Rectal smooth muscle tissue (tissue), 1 donor: ENCODE measurements at regions not wholly inside any gene's neighbourhood (a gene's known extent, or its start where the extent isn't known, plus 50 kb on each side); places are given as distances from the start of the nearest gene placed in this dataset.

Source experiments
- H3K27ac ChIP-seq: one replicate; pipeline ENCODE4 v1.7.0; 2013; ENCODE audit warnings: low read depth, low read length, inconsistent platforms
- H3K27me3 ChIP-seq: one replicate; pipeline ENCODE4 v1.7.0; 2013; ENCODE audit warnings: low read length; ENCODE audit not compliant: control insufficient read depth, insufficient read depth
- H3K36me3 ChIP-seq: one replicate; pipeline ENCODE4 v1.7.0; 2013; ENCODE audit warnings: low read length; ENCODE audit not compliant: control insufficient read depth, insufficient read depth
- H3K4me1 ChIP-seq: one replicate; pipeline ENCODE4 v1.7.0; 2013; ENCODE audit warnings: low read length; ENCODE audit not compliant: control insufficient read depth, insufficient read depth
- H3K4me3 ChIP-seq: one replicate; pipeline ENCODE4 v1.7.0; 2013; ENCODE audit warnings: low read length
- H3K9ac ChIP-seq: one replicate; pipeline ENCODE4 v1.7.0; 2013; ENCODE audit warnings: low read length

- H3K27ac ChIP-seq, result no peak overlapping the region
- H3K27me3 ChIP-seq, result no peaks in the 10 kb centered on the region
- H3K4me3 ChIP-seq, result no peak overlapping the region
- no peak overlapping the region for H3K9ac ChIP-seq
- no peaks in the 10 kb centered on the region for H3K4me1 ChIP-seq
- H3K36me3 ChIP-seq, result no peaks in the 10 kb centered on the region
These were observed 174.0 kb upstream of the DAB2 start for GRCh38 chr5:39598661-39599248.

GRCh38 chr5:39588179-39588578, 163.4 kb upstream of the DAB2 start:
- Histone ChIP-seq H3K36me3 (no peaks in the 10 kb centered on the region), H3K4me1 (no peaks in the 10 kb centered on the region), H3K4me3 (no peak overlapping the region), H3K27me3 (no peaks in the 10 kb centered on the region), H3K27ac (no peak overlapping the region), H3K9ac (no peak overlapping the region)

GRCh38 chr5:39587675-39588074, 162.9 kb upstream of the DAB2 start:
- Histone ChIP-seq H3K36me3 (no peaks in the 10 kb centered on the region), H3K4me3 (no peak overlapping the region), H3K9ac (no peak overlapping the region), H3K27ac (no peak overlapping the region), H3K4me1 (no peaks in the 10 kb centered on the region), H3K27me3 (no peaks in the 10 kb centered on the region)

GRCh38 chr5:39586185-39586584, 161.4 kb upstream of the DAB2 start:
- Histone ChIP-seq H3K9ac (no peak overlapping the region), H3K36me3 (no peaks in the 10 kb centered on the region), H3K27me3 (no peaks in the 10 kb centered on the region), H3K4me3 (no peak overlapping the region), H3K27ac (no peak overlapping the region), H3K4me1 (no peaks in the 10 kb centered on the region)

- H3K27ac ChIP-seq, result no peak overlapping the region
- no peaks in the 10 kb centered on the region for H3K27me3 ChIP-seq
- H3K36me3 ChIP-seq, result no peaks in the 10 kb centered on the region
- H3K4me1 ChIP-seq, result no peaks in the 10 kb centered on the region
- no peak overlapping the region for H3K4me3 ChIP-seq
- no peak overlapping the region for H3K9ac ChIP-seq
These were observed 160.1 kb upstream of the DAB2 start for GRCh38 chr5:39584927-39585326.

GRCh38 chr5:39580702-39581453, 156.1 kb upstream of the DAB2 start:
- no peak overlapping the region for H3K4me3 ChIP-seq
- H3K36me3 ChIP-seq, result no peaks in the 10 kb centered on the region
- H3K27me3 ChIP-seq, result no peaks in the 10 kb centered on the region
- H3K27ac ChIP-seq, result no peak overlapping the region
- no peaks in the 10 kb centered on the region for H3K4me1 ChIP-seq
- no peak overlapping the region for H3K9ac ChIP-seq

- Histone ChIP-seq H3K4me1 (no peaks in the 10 kb centered on the region), H3K27me3 (no peaks in the 10 kb centered on the region), H3K4me3 (no peak overlapping the region), H3K9ac (no peak overlapping the region), H3K27ac (no peak overlapping the region), H3K36me3 (no peaks in the 10 kb centered on the region)
These were observed 155.0 kb upstream of the DAB2 start for GRCh38 chr5:39579750-39580149.

- no peak overlapping the region for H3K9ac ChIP-seq
- H3K27ac ChIP-seq, result no peak overlapping the region
- no peaks in the 10 kb centered on the region for H3K4me1 ChIP-seq
- H3K27me3 ChIP-seq, result no peaks in the 10 kb centered on the region
- H3K4me3 ChIP-seq, result no peak overlapping the region
- no peaks in the 10 kb centered on the region for H3K36me3 ChIP-seq
These were observed 154.2 kb upstream of the DAB2 start for GRCh38 chr5:39578887-39579497.

- no peak overlapping the region for H3K27ac ChIP-seq
- H3K4me1 ChIP-seq, result no peaks in the 10 kb centered on the region
- H3K27me3 ChIP-seq, result no peaks in the 10 kb centered on the region
- no peaks in the 10 kb centered on the region for H3K36me3 ChIP-seq
- no peak overlapping the region for H3K9ac ChIP-seq
- H3K4me3 ChIP-seq, result no peak overlapping the region
These were observed 152.7 kb upstream of the DAB2 start for GRCh38 chr5:39577529-39577928.

- Histone ChIP-seq H3K4me3 (no peak overlapping the region), H3K36me3 (no peaks in the 10 kb centered on the region), H3K4me1 (no peaks in the 10 kb centered on the region), H3K27me3 (no peaks in the 10 kb centered on the region), H3K9ac (no peak overlapping the region), H3K27ac (no peak overlapping the region)
These were observed 145.7 kb upstream of the DAB2 start for GRCh38 chr5:39570403-39571027.

GRCh38 chr5:39569857-39570256, 145.1 kb upstream of the DAB2 start:
- no peak overlapping the region for H3K27ac ChIP-seq
- H3K4me1 ChIP-seq, result no peaks in the 10 kb centered on the region
- no peaks in the 10 kb centered on the region for H3K27me3 ChIP-seq
- H3K36me3 ChIP-seq, result no peaks in the 10 kb centered on the region
- H3K9ac ChIP-seq, result no peak overlapping the region
- no peak overlapping the region for H3K4me3 ChIP-seq

GRCh38 chr5:39566891-39567290, 142.1 kb upstream of the DAB2 start:
- Histone ChIP-seq H3K9ac (no peak overlapping the region), H3K27me3 (no peaks in the 10 kb centered on the region), H3K27ac (no peak overlapping the region), H3K4me3 (no peak overlapping the region), H3K4me1 (no peaks in the 10 kb centered on the region), H3K36me3 (no peaks in the 10 kb centered on the region)
